Activated naive CD4-positive, alpha-beta T cell treated with anti-CD3 and anti-CD28 coated beads, Interleukin-2, amount 50 U/mL, for 72 hours (primary cell): ENCODE measurements at regions not wholly inside any gene's neighbourhood (a gene's known extent, or its start where the extent isn't known, plus 50 kb on each side); places are given as distances from the start of the nearest gene placed in this dataset.
"Not testable (repeated sequence)": the region's sequence is repeated elsewhere in the genome, so short reads cannot be mapped to it uniquely, and the experiment has no call there.

Experiments used
- ATAC-seq, 2 donors: fragments of 150-1000 bp; cut with Tn5 transposase; 2 replicates each; pipeline ENCODE4 v1.10.0; 2021; ENCODE audit warnings: mild to moderate bottlenecking in 2 of 2, moderate library complexity in 2 of 2
- DNase-seq, 2 donors: peaks; one replicate each; pipeline ENCODE4 v3.0.0; 2021 to 2022; ENCODE audit warnings: low spot score in 2 of 2
- H3K27ac Mint-ChIP-seq, 2 donors: one replicate each; pipeline ENCODE4 v1.8.0; 2022; ENCODE audit warnings: mild to moderate bottlenecking in 2 of 2, mixed read lengths in 2 of 2
- H3K36me3 Mint-ChIP-seq, 2 donors: one replicate each; pipeline ENCODE4 v1.8.0; 2022; ENCODE audit warnings: mixed read lengths in 2 of 2
- H3K9me3 Mint-ChIP-seq, 2 donors: one replicate each; pipeline ENCODE4 v1.8.0; 2022; ENCODE audit warnings: mixed read lengths in 2 of 2

- ATAC-seq = no peak
- Mint-ChIP-seq H3K9me3 (peaks cover 16 to 32% of the 10 kb centered on the region in 2 donors), H3K36me3 (peaks cover 0 to 5% of the 10 kb centered on the region in 2 donors), H3K27ac (no peak overlapping the region)
- no peak for DNase-seq
These were observed 663.4 kb downstream of the KHDRBS2 start for GRCh38 chr6:61622601-61623000.

GRCh38 chr6:61614119-61614518 lies 671.9 kb downstream of the KHDRBS2 start:
- no peaks in the 10 kb centered on the region for H3K9me3 Mint-ChIP-seq
- DNase-seq (no peak), ATAC-seq (no peak)
- H3K36me3 Mint-ChIP-seq = no peaks in the 10 kb centered on the region
- no peak overlapping the region for H3K27ac Mint-ChIP-seq

- ATAC-seq (no peak), DNase-seq (no peak)
- no peak overlapping the region for H3K27ac Mint-ChIP-seq
- peaks cover 43 to 44% of the 10 kb centered on the region in 2 donors for H3K9me3 Mint-ChIP-seq
- peaks cover 8 to 35% of the 10 kb centered on the region in 2 donors for H3K36me3 Mint-ChIP-seq
These were observed 679.5 kb downstream of the KHDRBS2 start for GRCh38 chr6:61606500-61606899.

GRCh38 chr6:61605851-61606250 lies 680.2 kb downstream of the KHDRBS2 start:
- not testable (repeated sequence) for H3K27ac Mint-ChIP-seq, DNase-seq, ATAC-seq
- Mint-ChIP-seq H3K36me3 (peaks cover 8 to 40% of the 10 kb centered on the region in 2 donors), H3K9me3 (peaks cover 49 to 50% of the 10 kb centered on the region in 2 donors)

- not testable (repeated sequence) for H3K27ac Mint-ChIP-seq, DNase-seq, ATAC-seq
- peaks cover 56 to 60% of the 10 kb centered on the region in 2 donors for H3K9me3 Mint-ChIP-seq
- peaks cover 8 to 46% of the 10 kb centered on the region in 2 donors for H3K36me3 Mint-ChIP-seq
These were observed 683.9 kb downstream of the KHDRBS2 start for GRCh38 chr6:61602171-61602570.

GRCh38 chr6:61592238-61592637 lies 693.8 kb downstream of the KHDRBS2 start:
- Mint-ChIP-seq H3K9me3 (peaks cover 4 to 19% of the 10 kb centered on the region in 2 donors), H3K27ac (no peak overlapping the region), H3K36me3 (no peaks in the 10 kb centered on the region)
- ATAC-seq (no peak), DNase-seq (no peak)

- DNase-seq (no peak), ATAC-seq (no peak)
- Mint-ChIP-seq H3K9me3 (peaks cover 13 to 20% of the 10 kb centered on the region in 2 donors), H3K27ac (no peak overlapping the region), H3K36me3 (no peaks in the 10 kb centered on the region)
These were observed 699.0 kb downstream of the KHDRBS2 start for GRCh38 chr6:61586934-61587537.

- no peak for ATAC-seq
- no peak for DNase-seq
These were observed 700.5 kb downstream of the KHDRBS2 start for GRCh38 chr6:61585504-61585903.

GRCh38 chr6:61562098-61562497 lies 723.9 kb downstream of the KHDRBS2 start:
- peaks cover 0 to 16% of the 10 kb centered on the region in 2 donors for H3K36me3 Mint-ChIP-seq
- H3K9me3 Mint-ChIP-seq = peaks cover 42 to 49% of the 10 kb centered on the region in 2 donors
- no peak for ATAC-seq
- no peak for DNase-seq
- H3K27ac Mint-ChIP-seq = no peak overlapping the region

More at GRCh38 chr6:61585504-61585903, 700.5 kb downstream of the KHDRBS2 start:
- Mint-ChIP-seq H3K27ac (no peak overlapping the region), H3K36me3 (no peaks in the 10 kb centered on the region), H3K9me3 (peaks cover 9 to 18% of the 10 kb centered on the region in 2 donors)

- DNase-seq = no peak
- peaks cover 0 to 25% of the 10 kb centered on the region in 2 donors for H3K36me3 Mint-ChIP-seq
- no peak overlapping the region for H3K27ac Mint-ChIP-seq
- H3K9me3 Mint-ChIP-seq = peaks cover 48 to 56% of the 10 kb centered on the region in 2 donors
- no peak for ATAC-seq
These were observed 727.2 kb downstream of the KHDRBS2 start for GRCh38 chr6:61558796-61559195.

GRCh38 chr6:61555993-61556392 lies 730.0 kb downstream of the KHDRBS2 start:
- Mint-ChIP-seq H3K36me3 (peaks cover 8 to 17% of the 10 kb centered on the region in 2 donors), H3K27ac (no peak overlapping the region), H3K9me3 (peaks cover 51 to 60% of the 10 kb centered on the region in 2 donors)
- DNase-seq (no peak), ATAC-seq (no peak)

- H3K27ac Mint-ChIP-seq = no peak overlapping the region
- peaks cover 0 to 16% of the 10 kb centered on the region in 2 donors for H3K36me3 Mint-ChIP-seq
- H3K9me3 Mint-ChIP-seq = peaks cover 29 to 42% of the 10 kb centered on the region in 2 donors
- DNase-seq = no peak
- ATAC-seq = no peak
These were observed 747.2 kb downstream of the KHDRBS2 start for GRCh38 chr6:61538801-61539200.

- not testable (repeated sequence) for H3K27ac Mint-ChIP-seq, ATAC-seq, DNase-seq
- Mint-ChIP-seq H3K36me3 (peaks cover 0 to 28% of the 10 kb centered on the region in 2 donors), H3K9me3 (peaks cover 39 to 43% of the 10 kb centered on the region in 2 donors)
These were observed 753.3 kb downstream of the KHDRBS2 start for GRCh38 chr6:61532749-61533148.
